Peyer's patch (tissue), 4 donors: ENCODE measurements at regions not wholly inside any gene's neighbourhood (a gene's known extent, or its start where the extent isn't known, plus 50 kb on each side); places are given as distances from the start of the nearest gene placed in this dataset.

Source experiments
- POLR2A ChIP-seq, 2 donors: fragments of 450-650 bp; IDR thresholded peaks; one replicate each; pipeline ENCODE4 v1.5.1; 2017; ENCODE audit warnings: antibody characterized with exemption in 2 of 2, mild to moderate bottlenecking in 2 of 2, moderate library complexity in 2 of 2
- TF ChIP-seq, protein P1 (sequence below), 6 experiments: fragments of 450-650 bp in 4 of 6; fragments of 200-600 bp in 2 of 6; sonication (generic) in 1 of 6; IDR thresholded peaks; one replicate each; pipeline ENCODE4 v1.5.1; 2017 to 2019; ENCODE audit warnings: antibody characterized with exemption in 6 of 6, mild to moderate bottlenecking in 3 of 6, moderate library complexity in 1 of 6

DNA sequence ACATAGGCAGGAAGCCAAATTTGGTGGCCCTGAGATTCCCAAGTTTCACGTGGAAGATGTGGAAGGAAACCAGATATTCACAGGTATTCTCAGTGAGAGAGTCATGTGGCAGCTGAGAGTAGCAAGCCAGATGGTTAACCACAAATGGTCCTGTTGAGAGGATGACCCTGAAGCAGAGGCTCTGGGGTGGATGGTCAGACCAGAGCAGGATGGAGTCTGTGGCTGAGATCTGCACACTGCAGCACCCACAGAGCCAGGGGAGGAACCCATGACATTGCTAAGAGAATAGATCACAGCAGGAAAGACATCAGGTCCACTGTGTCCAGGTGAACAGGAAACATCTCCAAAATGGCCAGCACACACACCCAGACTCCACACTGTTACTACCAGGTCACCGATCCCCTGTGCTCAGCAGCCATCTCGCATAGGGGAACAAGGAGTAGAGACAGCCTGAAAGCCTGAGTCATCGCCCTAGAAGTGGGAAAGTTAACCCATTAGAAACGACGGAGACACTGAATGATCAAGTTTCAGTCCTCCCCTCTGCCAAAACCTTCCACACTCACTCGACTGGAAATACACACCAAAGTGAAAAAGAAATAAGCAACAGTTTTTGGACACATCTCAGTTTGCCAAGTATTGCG is 160.0 kb downstream of the RBM26 start:
- TF ChIP-seq, protein P1, sequence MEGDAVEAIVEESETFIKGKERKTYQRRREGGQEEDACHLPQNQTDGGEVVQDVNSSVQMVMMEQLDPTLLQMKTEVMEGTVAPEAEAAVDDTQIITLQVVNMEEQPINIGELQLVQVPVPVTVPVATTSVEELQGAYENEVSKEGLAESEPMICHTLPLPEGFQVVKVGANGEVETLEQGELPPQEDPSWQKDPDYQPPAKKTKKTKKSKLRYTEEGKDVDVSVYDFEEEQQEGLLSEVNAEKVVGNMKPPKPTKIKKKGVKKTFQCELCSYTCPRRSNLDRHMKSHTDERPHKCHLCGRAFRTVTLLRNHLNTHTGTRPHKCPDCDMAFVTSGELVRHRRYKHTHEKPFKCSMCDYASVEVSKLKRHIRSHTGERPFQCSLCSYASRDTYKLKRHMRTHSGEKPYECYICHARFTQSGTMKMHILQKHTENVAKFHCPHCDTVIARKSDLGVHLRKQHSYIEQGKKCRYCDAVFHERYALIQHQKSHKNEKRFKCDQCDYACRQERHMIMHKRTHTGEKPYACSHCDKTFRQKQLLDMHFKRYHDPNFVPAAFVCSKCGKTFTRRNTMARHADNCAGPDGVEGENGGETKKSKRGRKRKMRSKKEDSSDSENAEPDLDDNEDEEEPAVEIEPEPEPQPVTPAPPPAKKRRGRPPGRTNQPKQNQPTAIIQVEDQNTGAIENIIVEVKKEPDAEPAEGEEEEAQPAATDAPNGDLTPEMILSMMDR (IDR thresholded peaks at IDR 0.05): no peak
- TF ChIP-seq POLR2A (IDR thresholded peaks at IDR 0.05): no peak
